Erythroblast (primary cell): ENCODE measurements at regions not wholly inside any gene's neighbourhood (a gene's known extent, or its start where the extent isn't known, plus 50 kb on each side); places are given as distances from the start of the nearest gene placed in this dataset.

Experiments used
- GATA1 ChIP-seq: IDR thresholded peaks from 2 replicates; pipeline ENCODE4 v1.6.1; 2011; ENCODE audit warnings: low read depth, mild to moderate bottlenecking, control low read depth, low read length, moderate library complexity
- POLR2A ChIP-seq: IDR thresholded peaks from 2 replicates; pipeline ENCODE4 v1.6.1; 2011; ENCODE audit warnings: mild to moderate bottlenecking, low read length

DNA sequence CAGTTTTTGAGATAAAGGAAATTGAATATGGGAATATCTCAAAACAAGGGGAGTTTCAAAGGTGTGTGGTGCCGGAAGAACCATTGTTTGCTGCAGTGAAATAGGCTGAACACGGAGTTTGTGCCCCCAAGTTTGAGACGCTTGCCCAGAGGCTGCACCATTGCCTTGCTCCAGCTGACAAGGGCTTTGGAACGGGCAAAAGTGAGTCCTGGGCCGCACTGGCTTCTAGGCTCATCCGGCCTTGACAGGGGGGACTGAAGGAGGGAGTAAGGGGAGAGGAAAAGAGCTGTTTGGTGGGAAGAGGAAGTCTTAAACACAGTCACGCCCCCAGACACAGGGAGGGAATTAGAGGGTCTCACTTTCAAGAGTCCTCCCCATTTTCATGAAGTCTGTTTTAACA, 269.9 kb downstream of the FAM43A start:
- no peak for TF ChIP-seq POLR2A
- TF ChIP-seq GATA1, result no peak
